Renal cortical epithelial cell (primary cell): ENCODE measurements at regions not wholly inside any gene's neighbourhood (a gene's known extent, or its start where the extent isn't known, plus 50 kb on each side); places are given as distances from the start of the nearest gene placed in this dataset.

Source experiments
- DNase-seq: peaks from one replicate; pipeline ENCODE4 v3.0.0-alpha.2; 2011; ENCODE audit warnings: low read depth

DNA sequence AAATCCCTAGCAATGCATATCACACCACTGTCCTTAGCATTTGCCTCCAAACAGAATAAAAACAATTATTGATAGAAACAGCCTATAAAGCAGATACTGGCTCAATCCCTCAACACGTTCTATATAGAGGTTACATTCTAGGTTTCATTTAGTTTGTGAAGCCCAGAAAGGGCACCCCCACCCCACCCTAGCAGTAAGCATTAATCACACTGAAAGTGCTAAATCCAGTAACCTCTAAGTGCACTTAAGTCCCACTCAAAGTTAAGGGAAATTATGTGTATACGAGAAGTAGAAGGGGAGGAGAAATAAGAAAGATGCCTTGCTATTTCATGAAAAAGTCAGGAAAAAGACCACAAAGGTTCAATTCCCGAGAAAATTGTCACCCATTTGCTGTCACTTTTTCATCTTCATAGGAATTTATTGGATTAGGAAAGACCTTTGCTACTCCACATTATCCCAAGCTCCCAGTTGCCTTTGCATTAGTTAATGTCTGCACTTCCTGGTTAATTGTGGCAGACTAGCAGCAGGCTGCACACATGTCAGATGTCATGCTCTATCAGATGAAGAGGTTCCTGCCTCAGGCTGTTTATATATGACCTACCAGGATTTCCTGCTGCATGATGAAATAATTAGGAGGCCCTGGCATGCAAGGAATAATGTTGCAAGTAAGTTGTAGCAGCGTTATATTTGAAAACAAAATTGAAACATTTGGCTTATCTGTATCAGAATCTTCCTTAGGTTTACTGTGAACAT lies 54.5 kb upstream of the LHX8 start:
- no peak for DNase-seq

GRCh38 chr1:75083223-75083622 lies 51.0 kb upstream of the LHX8 start:
- DNase-seq = no peak

GRCh38 chr1:75083848-75084514 lies 50.2 kb upstream of the LHX8 start:
- DNase-seq = no peak
